ENCODE measurements at regions not wholly inside any gene's neighbourhood (a gene's known extent, or its start where the extent isn't known, plus 50 kb on each side); places are given as distances from the start of the nearest gene placed in this dataset.

DNA sequence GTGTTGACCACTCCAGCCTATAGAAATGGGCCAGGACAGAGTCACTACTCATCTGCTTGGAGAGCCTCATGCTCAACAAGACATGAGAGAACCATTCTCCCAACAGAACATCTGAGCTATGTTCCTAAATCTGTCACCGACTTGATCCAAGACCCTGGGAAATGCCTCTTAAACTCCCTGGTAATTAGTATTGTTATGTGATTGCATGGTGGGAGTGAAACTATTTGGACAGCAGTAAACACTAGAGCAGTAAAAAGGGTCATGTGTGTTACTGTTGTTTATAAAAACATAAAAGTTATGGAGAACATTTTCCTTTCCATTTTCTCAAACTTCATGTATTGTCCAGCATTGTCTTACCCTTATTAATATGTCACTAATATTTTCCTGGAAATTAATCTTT, 369.8 kb upstream of the FAT3 start:
- no peak for DNase-seq

DNA sequence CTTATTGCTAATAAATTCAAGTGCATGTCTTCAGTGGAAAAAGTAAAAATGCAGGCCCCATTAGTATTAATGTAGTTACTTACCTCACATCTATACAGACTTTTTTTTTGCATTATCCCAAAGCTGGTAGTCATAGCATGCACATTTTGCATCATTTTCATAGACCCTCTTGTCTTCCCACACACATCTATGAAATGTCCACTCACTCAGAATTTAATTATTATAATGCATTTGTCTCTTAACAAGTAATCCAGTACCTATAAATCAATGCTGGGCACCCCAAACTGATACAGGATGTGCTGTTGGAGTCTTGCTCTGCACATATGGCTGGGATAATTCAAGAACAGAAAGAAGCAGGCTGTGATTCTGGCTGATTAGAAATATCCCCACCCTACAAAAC, 370.4 kb upstream of the FAT3 start:
- DNase-seq: no peak

DNA sequence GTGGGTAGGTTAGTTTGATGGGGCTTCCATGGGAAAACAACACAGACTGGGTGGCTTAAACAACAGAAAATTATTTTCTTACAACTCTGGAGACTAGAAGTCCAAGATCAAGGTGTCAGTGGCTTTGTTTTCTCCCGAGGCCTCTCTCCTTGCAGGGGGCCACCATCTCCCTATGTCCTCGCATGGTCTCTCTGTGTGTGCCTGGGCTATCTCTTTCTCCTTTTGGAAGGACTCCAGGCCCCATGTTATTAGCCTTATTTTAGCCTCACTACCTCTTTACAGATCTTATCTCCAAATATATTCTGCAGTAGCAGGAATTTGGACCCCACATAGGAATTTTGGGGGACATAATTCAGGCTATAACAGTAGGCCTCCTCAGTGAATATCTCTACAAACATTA, 372.7 kb upstream of the FAT3 start:
- DNase-seq: no peak

GRCh38 chr11:91850533-91851275, 373.9 kb upstream of the FAT3 start:
- no peak for DNase-seq

GRCh38 chr11:91850021-91850420, 374.6 kb upstream of the FAT3 start:
- no peak for DNase-seq

DNA sequence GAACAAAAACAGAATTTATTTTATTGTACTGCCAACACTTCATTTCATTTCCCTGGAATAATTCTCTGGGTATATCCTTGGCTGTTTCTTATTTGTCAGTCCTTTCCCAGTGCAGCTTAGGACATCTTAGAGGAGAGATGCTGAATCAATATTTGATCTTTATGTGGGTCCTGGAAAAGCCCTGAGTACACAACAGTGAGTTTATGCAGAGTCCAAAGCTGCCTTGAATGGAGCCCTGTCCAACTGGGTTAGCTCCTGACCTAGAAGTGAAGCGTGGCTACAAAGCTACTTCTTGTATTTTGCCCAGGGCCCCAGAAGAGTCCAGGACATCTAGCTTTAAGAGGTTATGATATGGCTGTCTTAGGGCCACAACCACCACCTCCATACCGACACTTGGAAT, 378.0 kb upstream of the FAT3 start:
- DNase-seq: no peak

- peak; percentile 85 for DNase-seq
Measured at GRCh38 chr11:91846002-91846401, 378.6 kb upstream of the FAT3 start.

DNA sequence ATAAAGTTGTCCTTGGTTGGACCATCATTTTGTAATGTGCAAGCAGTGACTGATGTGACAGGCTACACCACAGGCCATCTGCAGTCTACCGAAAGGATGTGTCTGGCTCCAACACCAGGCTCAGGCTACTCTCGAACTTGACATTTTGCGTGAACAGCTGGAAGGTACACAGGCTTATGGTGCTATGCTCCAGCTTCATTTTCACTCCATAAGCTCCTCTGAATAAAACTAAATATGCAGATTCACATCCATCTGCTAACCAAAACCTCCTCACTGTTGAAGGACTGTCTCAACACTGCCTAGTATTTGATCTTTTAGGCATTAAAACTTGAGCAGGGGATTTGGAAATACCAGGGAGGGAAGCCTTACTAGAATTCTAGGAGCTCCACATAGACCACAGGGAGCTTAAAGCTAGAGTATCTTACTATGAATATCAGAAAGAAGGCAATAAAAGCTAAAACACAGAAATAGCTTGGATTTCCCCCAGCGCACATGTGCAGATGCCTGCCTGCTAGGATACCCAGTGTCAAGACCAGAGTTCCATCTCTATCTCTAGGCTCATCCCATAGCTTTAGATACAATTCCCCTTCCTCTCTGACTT, 383.9 kb upstream of the FAT3 start:
- DNase-seq: no peak

DNA sequence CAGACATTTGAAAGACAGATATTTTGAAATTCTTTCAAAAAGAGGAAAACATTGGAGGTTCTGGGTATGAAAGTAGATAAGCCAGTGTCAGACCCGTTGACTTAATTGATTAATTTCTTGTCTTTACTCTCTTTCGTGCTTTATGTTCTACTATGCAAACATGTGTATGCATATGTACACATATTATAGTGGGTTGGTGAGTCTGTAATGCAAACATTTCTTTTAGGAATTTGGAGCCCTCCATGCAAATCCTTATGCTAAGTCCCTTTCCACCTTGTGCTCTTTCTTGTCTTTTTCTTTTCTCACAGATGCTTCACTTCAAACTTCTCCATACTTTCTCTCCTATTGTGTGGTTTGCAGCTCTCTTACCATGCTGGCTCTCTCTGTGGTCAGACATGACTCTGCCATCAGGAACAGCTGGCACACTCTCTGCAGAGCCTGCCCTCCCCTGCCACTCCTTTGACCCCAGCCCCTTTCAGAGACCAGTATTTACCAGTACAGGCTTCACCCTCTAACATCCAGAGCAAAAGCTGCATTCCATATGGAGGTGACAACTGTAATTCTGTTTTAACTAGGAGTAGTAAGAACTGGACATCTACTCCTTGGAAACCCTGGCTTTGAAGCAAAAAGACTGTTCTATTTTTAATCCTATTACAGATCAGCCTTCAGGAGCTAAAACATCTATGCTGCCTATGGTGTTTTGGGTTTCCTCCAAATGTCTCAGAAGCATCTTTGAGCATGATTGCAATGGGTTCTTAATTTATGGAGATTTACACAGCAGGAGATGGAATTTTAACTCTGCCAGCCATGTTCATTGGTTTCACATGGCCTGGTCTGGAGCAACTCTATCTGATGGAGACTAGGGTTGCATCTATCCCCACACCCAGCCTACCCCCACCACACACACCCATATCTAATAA, 386.9 kb upstream of the FAT3 start:
- peak; percentile 98 for DNase-seq

DNA sequence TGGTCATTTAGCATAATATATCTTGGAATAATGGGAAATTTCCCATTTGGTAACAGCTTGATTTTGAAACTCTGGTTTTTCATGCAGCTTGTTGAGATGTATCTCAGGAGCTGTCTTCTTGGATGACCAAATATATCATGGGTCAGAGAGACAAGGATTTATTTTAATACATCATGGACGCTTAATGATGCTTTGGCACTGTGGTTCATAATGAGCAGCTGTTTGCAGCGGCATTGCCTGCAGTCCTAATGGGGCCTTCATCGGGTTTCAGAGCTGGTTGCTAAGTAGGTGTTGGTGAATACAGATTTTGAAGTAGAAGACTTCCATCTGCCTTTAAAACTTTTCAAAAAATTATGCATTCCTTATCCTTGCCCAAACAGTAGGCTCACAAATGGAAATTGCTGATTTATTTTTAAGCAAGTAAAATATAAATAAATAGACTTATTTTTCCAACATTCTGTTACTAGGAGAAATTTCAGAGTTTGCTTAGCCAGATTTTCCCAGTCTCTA, 389.5 kb upstream of the FAT3 start:
- DNase-seq: no peak

- no peak for DNase-seq
Measured at GRCh38 chr11:91828901-91829300, 395.7 kb upstream of the FAT3 start.

DNA sequence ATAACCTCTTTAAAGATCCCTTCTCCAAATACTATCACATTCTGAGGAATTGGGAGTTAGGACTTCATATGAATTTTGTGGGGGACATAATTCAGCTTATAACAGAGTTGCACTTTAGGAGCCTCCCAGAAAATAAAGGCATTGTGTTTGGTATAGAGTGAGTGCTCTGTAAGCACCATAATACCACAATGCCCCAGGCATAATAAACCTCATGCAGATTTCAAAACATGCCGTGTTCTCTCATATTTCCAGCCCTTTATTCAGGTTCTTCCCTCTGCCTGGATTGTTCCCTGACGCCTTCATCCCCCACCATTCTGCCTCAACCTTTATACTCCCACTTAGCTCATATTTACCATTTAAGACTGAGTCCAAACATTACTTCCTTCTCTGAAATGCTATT, 398.8 kb upstream of the FAT3 start:
- DNase-seq: peak; percentile 54

- no peak for DNase-seq
Measured at GRCh38 chr11:91823252-91823830, 401.3 kb upstream of the FAT3 start.

DNA sequence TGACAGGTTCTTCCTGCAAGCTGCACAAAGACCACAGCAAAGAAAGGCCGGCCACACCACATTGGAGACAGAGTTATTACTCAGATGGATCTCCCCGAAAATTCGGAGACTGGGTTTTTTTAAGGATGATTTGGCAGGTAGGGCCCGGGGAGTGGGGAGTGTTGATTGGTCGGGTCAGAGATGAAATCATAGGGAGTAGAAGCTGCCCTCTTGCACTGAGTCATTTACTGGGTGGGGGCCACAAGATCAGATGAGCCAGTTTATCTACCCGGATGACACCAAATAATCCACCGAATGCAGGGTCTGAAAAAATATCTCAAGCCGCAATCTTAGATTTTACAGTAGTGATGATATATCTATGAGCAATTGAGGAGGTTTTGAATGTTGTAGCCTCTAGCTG, 401.8 kb upstream of the FAT3 start:
- DNase-seq: no peak

DNA sequence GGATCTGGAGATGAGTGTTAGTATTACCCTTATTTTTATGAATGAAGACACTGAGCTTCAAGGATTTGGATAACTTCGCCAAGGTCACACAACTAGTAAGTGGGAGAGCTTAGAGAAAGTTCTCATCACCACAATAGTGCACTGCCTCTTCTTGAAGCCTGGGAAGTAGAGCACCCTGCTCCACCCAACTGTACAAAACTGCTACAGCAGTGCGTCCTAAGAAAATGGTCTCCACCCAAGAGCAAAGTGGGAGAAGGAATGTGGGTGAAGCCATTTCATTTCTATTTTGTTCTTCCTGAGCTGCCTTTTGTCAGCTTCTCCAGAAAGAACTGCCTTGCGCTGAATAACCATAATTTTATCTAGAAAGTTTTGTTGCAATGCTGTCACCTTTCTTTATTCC, 403.9 kb upstream of the FAT3 start:
- DNase-seq: no peak

GRCh38 chr11:91819777-91820176, 404.8 kb upstream of the FAT3 start:
- no peak for DNase-seq

GRCh38 chr11:91819195-91819594, 405.4 kb upstream of the FAT3 start:
- DNase-seq: no peak

DNA sequence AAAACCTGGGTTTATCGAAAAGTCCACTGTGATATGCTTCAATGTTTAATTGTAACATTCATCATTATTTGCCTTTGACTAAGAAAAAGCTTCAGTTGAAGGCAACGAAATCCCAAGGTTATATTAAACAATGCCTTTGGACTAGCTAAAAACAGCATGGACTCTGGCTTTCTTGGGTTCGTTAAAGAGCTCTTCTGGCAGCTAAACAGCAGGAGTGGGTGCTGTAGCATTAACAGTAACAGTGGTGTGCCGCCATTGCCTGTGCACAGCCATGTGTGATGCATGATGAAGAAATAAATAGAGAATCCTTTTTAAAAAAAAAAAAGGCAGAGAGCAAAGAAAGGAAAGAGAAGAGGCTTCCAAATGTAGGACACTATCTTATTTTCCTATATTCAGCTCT, 406.6 kb upstream of the FAT3 start:
- DNase-seq: no peak

GRCh38 chr11:91813263-91813662, 411.4 kb upstream of the FAT3 start:
- DNase-seq: no peak

GRCh38 chr11:91810871-91811270, 413.7 kb upstream of the FAT3 start:
- DNase-seq: no peak

DNA sequence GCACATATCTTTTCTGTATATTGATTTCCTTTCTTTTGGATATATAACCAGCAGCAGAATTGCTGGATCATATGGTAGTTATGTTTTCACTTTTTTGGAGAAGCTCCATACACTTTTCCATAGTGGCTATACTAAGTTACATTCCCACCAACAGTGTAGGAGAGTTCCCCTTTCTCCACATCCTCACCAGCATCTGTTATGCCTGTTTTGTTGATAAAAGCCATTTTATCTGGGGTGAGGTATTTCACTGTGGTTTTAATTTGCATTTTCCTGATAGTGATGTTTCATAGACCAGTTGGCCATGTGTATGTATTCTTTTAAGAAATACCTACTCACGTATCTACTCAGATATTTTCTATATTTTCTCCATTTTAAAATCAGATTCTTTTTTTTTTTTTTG, 419.3 kb upstream of the FAT3 start:
- DNase-seq: no peak

DNA sequence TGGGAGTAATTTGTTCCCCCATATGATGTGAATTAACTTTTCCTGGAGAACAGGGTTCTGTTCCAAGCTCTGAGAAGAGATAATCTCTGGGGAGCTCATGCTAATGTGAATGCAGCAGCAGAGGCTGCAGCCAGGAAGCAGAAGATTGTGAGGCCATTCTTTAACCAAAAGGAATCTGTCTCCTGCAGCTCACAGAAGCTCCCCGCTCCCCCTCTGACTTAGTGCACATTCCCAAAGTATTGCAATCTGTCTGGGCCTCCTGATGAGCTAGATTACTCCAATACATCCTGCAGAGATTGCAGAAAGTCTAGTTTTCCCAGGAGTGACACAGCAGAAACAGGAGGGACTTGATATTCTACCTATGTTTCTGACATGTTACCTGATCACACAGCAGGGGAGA, 420.6 kb upstream of the FAT3 start:
- DNase-seq: peak; percentile 58

- no peak for DNase-seq
Measured at GRCh38 chr11:91802475-91802874, 422.1 kb upstream of the FAT3 start.
